HFFc6 (cell line): ENCODE measurements at regions not wholly inside any gene's neighbourhood (a gene's known extent, or its start where the extent isn't known, plus 50 kb on each side); places are given as distances from the start of the nearest gene placed in this dataset.

Source experiments
- DNase-seq: peaks from one replicate; pipeline ENCODE4 v3.0.0-alpha.2; 2018
- H3K27ac Mint-ChIP-seq: 2 replicates; pipeline ENCODE4 v1.8.0; 2020; ENCODE audit warnings: mild to moderate bottlenecking, mixed read lengths
- H3K27me3 Mint-ChIP-seq: 2 replicates; pipeline ENCODE4 v1.8.0; 2021; ENCODE audit warnings: mild to moderate bottlenecking, moderate library complexity, mixed read lengths; ENCODE audit not compliant: insufficient read depth
- H3K36me3 Mint-ChIP-seq: 2 replicates; pipeline ENCODE4 v1.8.0; 2021; ENCODE audit warnings: low read depth, mixed read lengths
- H3K4me1 Mint-ChIP-seq: 2 replicates; pipeline ENCODE4 v1.8.0; 2020; ENCODE audit warnings: low read depth, mixed read lengths
- H3K4me3 Mint-ChIP-seq: 2 replicates; pipeline ENCODE4 v1.8.0; 2020; ENCODE audit warnings: mild to moderate bottlenecking, moderate library complexity, mixed read lengths
- H3K9me3 Mint-ChIP-seq: 2 replicates; pipeline ENCODE4 v1.8.0; 2020; ENCODE audit warnings: mild to moderate bottlenecking, mixed read lengths
- TF ChIP-seq, protein P1 (sequence below): fragments of 200-600 bp; sonication (generic); IDR thresholded peaks from 2 replicates; pipeline ENCODE4 v1.5.0; 2021; ENCODE audit warnings: antibody characterized with exemption, mild to moderate bottlenecking

DNA sequence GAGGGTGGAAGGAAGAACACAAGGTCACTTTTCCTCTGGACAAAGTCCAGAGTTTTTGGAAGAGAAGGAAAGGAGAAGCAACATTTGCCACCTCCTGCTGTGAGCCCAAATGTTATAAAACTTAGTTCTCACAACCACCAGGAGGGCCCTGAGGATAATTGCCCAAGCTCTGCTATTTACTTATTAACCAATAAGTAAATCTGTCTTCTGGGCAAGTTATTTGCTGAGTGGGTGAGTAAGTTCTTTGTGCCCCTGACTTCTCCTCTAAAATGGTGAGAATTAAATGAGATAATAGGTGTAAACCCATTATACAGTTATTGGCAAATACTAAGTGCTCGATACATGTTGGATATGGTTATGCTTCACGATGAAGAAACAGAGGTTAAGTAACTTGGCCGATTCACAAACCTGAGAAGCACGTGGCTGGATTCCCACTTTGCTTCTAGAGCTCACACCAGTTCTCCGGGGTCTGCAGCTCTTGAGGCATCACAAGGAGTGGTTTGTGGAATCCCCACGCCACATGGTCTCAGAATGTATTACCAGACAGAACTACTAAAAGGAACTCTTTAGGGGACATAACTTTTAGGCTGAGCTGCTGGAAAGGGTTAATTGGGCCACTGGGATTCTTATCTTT is 164.1 kb downstream of the MYCN start:
- no peak overlapping the region for H3K4me3 Mint-ChIP-seq
- peaks cover 47% of the 10 kb centered on the region for H3K9me3 Mint-ChIP-seq
- no peaks in the 10 kb centered on the region for H3K27me3 Mint-ChIP-seq
- no peaks in the 10 kb centered on the region for H3K4me1 Mint-ChIP-seq
- no peak for DNase-seq
- no peaks in the 10 kb centered on the region; the same call in 1 of the 2 replicates for H3K36me3 Mint-ChIP-seq
- TF ChIP-seq, protein P1, sequence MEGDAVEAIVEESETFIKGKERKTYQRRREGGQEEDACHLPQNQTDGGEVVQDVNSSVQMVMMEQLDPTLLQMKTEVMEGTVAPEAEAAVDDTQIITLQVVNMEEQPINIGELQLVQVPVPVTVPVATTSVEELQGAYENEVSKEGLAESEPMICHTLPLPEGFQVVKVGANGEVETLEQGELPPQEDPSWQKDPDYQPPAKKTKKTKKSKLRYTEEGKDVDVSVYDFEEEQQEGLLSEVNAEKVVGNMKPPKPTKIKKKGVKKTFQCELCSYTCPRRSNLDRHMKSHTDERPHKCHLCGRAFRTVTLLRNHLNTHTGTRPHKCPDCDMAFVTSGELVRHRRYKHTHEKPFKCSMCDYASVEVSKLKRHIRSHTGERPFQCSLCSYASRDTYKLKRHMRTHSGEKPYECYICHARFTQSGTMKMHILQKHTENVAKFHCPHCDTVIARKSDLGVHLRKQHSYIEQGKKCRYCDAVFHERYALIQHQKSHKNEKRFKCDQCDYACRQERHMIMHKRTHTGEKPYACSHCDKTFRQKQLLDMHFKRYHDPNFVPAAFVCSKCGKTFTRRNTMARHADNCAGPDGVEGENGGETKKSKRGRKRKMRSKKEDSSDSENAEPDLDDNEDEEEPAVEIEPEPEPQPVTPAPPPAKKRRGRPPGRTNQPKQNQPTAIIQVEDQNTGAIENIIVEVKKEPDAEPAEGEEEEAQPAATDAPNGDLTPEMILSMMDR = no peak
- no peak overlapping the region for H3K27ac Mint-ChIP-seq

DNA sequence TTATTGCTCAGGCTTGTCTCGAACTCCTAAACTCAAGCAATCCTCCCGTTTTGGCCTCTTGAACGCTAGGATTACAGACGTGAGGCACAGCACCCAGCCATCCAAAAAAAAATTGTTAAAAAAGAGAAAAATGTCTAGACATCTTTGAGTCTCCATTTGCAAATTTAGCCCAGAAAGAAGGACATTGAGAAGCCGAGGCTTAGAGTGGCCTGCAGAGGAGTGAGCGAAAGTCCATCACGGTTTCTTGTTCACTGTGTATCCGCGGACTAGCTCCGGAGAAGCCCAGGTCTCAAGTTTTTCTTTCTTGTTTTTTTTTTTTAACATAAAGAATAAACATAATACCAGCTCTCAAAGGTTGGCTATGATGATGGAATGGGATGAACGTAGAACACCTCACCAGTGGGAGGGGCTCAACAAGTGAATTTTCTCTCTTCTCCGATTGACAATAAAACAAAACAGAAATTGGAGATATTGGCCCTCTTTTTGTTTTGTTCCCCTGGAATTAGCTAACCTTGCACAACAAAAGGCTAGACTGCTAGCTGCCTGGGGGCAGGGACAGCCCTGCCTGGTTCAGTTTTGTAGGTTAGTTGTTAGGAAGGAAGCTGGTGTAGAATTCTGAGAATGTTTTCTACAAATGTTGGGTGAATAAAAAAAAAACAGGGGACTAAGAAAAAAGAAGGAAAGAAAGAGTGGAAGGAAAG is 163.4 kb downstream of the MYCN start:
- Mint-ChIP-seq H3K27me3 (no peaks in the 10 kb centered on the region), H3K9me3 (peaks cover 48% of the 10 kb centered on the region), H3K4me1 (no peaks in the 10 kb centered on the region), H3K27ac (no peak overlapping the region), H3K36me3 (no peaks in the 10 kb centered on the region; the same call in 1 of the 2 replicates), H3K4me3 (no peak overlapping the region)
- TF ChIP-seq, protein P1 = no peak
- no peak for DNase-seq

DNA sequence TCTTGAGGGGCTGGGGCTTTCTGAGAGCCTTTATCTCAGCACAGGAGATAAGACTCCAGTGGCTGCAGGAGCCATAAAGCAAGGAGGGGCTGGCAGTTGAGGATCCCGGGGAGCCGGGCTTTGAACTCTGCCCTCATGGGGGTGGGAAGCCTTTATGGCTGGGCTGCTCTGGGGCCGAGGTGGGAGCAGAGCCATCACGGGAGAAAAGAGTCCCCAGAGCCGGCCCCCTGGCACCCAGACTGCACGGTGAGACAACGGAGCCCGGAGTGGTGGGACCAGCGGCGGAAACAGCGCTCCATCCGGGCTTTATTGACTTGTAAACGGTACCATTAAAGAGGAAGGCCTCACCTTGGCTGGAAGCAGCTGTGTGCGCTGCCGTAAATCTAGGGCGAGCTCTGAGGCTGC is 162.6 kb downstream of the MYCN start:
- no peaks in the 10 kb centered on the region for H3K4me1 Mint-ChIP-seq

DNA sequence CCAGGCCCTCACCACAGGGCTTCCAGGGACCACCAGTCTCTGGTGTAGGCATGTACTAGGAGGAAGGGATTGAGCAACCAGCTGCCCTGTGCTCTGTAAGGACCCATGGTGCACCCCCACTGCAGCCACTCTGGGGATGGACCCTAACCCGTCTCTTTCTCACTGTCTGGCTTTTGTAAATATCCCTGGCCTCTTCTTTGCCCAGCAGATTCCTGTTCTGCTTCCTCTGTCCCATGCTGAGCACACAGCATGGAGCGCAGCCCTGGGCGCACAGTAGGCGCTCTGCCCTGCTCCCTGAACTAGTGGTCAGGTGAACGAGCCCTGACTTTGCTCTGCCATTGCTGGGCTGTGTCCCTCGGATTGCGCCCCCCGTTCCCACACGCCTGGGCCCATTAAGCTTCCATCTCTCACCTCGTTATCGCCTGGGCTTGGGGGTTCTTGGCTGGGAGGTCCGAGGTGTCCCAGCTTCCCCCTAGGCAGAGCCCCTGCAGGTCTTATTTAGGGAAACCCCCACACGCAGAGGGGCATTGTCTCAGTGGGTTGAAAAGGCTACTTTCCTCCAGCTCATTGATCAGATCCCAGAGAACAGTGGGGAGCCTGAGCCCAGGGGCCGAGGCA is 162.1 kb downstream of the MYCN start:
- Mint-ChIP-seq H3K36me3 (no peaks in the 10 kb centered on the region; the same call in 1 of the 2 replicates), H3K4me1 (no peaks in the 10 kb centered on the region), H3K27me3 (no peaks in the 10 kb centered on the region), H3K4me3 (no peak overlapping the region), H3K27ac (no peak overlapping the region), H3K9me3 (peaks cover 48% of the 10 kb centered on the region)
- no peak for DNase-seq
- TF ChIP-seq, protein P1 = no peak

More for the DNA sequence above, 162.6 kb downstream of the MYCN start:
- no peaks in the 10 kb centered on the region for H3K27me3 Mint-ChIP-seq
- no peak for DNase-seq
- H3K4me3 Mint-ChIP-seq = no peak overlapping the region
- H3K36me3 Mint-ChIP-seq = no peaks in the 10 kb centered on the region; the same call in 1 of the 2 replicates
- H3K27ac Mint-ChIP-seq = no peak overlapping the region
- peaks cover 48% of the 10 kb centered on the region for H3K9me3 Mint-ChIP-seq
- TF ChIP-seq, protein P1 = no peak

DNA sequence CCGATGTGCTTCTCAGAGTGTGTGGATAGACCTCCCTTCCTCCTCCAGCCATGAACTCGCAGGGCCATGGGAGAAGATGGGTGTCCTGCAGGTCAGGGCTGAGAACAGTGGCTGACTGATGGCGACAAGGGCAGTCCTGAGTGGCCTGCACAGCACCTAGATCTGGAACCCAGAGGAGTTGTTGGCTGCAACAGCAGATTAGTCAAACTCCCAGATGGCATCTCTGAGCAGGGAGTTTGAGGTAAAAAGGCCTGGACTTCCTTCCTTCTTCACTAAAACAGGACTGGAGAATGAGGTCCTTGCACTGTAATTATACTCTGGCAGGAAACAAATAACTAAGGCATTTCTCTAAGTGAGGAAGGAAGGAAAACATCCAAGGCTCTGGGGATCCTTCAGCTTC is 160.8 kb downstream of the MYCN start:
- no peaks in the 10 kb centered on the region; the same call in 1 of the 2 replicates for H3K36me3 Mint-ChIP-seq
- peaks cover 46% of the 10 kb centered on the region for H3K9me3 Mint-ChIP-seq
- H3K27ac Mint-ChIP-seq = no peak overlapping the region
- H3K4me1 Mint-ChIP-seq = no peaks in the 10 kb centered on the region
- no peaks in the 10 kb centered on the region for H3K27me3 Mint-ChIP-seq
- H3K4me3 Mint-ChIP-seq = no peak overlapping the region
- no peak for DNase-seq
- TF ChIP-seq, protein P1 = no peak
